Psoas muscle (tissue), 7 donors: ENCODE measurements at regions not wholly inside any gene's neighbourhood (a gene's known extent, or its start where the extent isn't known, plus 50 kb on each side); places are given as distances from the start of the nearest gene placed in this dataset.

Experiments used
- ATAC-seq, 4 donors: fragments of 200-7000 bp; cut with Tn5 transposase; one replicate each; pipeline ENCODE4 v1.9.1; 2020; ENCODE audit warnings: moderate library complexity in 3 of 4, mild to moderate bottlenecking in 2 of 4
- DNase-seq, 2 donors: peaks; one replicate each; pipeline ENCODE4 v3.0.0-alpha.2; 2020
- H3K27ac ChIP-seq: fragments of 200-600 bp; one replicate; pipeline ENCODE4 v1.8.0; 2022
- H3K27me3 ChIP-seq, 3 donors: fragments of 200-600 bp in 1 of 3; one replicate each; pipeline versions ENCODE4 v1.6.1 to v1.8.0; 2013 to 2022; ENCODE audit warnings: low read length in 2 of 3, mild to moderate bottlenecking in 2 of 3, moderate library complexity in 1 of 3; ENCODE audit not compliant: insufficient read depth in 3 of 3
- H3K36me3 ChIP-seq, 2 donors: fragments of 200-600 bp in 1 of 2; one replicate each; pipeline versions ENCODE4 v1.6.1 to v1.8.0; 2013 to 2022; ENCODE audit warnings: low read depth in 1 of 2, mild to moderate bottlenecking in 1 of 2, moderate library complexity in 1 of 2; ENCODE audit not compliant: insufficient read depth in 1 of 2
- H3K4me1 ChIP-seq: fragments of 200-600 bp; one replicate; pipeline ENCODE4 v1.8.0; 2022
- H3K4me3 ChIP-seq: fragments of 200-600 bp; one replicate; pipeline ENCODE4 v1.8.0; 2022; ENCODE audit warnings: mild to moderate bottlenecking
- H3K9me3 ChIP-seq: fragments of 200-600 bp; one replicate; pipeline ENCODE4 v1.8.0; 2022
- CTCF ChIP-seq: fragments of 200-600 bp; IDR thresholded peaks from one replicate; pipeline ENCODE4 v1.8.0; 2022; ENCODE audit warnings: antibody characterized with exemption
- WGBS, 3 donors: extraction: QIAGEN DNeasy Blood & Tissue Kit; methylation state at CpG; one replicate each; pipeline versions ENCODE4 v1.1.6 to v1.1.7; 2013; 5-methylcytosine and 5-hydroxymethylcytosine counted together
- intact Hi-C, 2 donors: fragments of 100-400 bp; cut with DNase I; formaldehyde crosslinking; loops; one replicate each; pipeline versions ENCODE4 v1.11.0 to v1.14.2; 2022
- donor health status: healthy with polysubstance abuse.
- donor health status: DM: no; HTN: no; CAD: no; lungs with moderate emphysema.
- donor health status: Bipolar disorder and iron deficiency.
- donor health status: healthy.
- donor health status: DM: yes; HTN: yes; CAD: no.
- donor health status: DM: no; HTN: no; CAD: no.
- donor health status: DM: yes; HTN: yes; CAD: no.

- ATAC-seq (no peak), DNase-seq (no peak)
- Histone ChIP-seq H3K27ac (no peak overlapping the region), H3K4me3 (no peak overlapping the region), H3K9me3 (peaks cover 5% of the 10 kb centered on the region), H3K4me1 (no peaks in the 10 kb centered on the region), H3K27me3 (no peaks in the 10 kb centered on the region), H3K36me3 (no peaks in the 10 kb centered on the region)
- no peak for TF ChIP-seq CTCF
- intact Hi-C loops: no loop called here
Measured at GRCh38 chr6:126140015-126140414, 153.7 kb downstream of the TRMT11 start.

GRCh38 chr6:126143761-126144251 is 157.5 kb downstream of the TRMT11 start:
- H3K36me3 ChIP-seq: no peaks in the 10 kb centered on the region
- H3K27ac ChIP-seq: no peak overlapping the region
- no peak for DNase-seq
- H3K27me3 ChIP-seq: no peaks in the 10 kb centered on the region
- intact Hi-C loops: no loop called here
- no peak for ATAC-seq
- no peak overlapping the region for H3K4me3 ChIP-seq
- WGBS, 3 donors: 54 to 55% (median 55%) methylated on average over 3 of the region's 3 CpGs
- H3K9me3 ChIP-seq: no peaks in the 10 kb centered on the region
- no peaks in the 10 kb centered on the region for H3K4me1 ChIP-seq
- TF ChIP-seq CTCF: no peak

GRCh38 chr6:126145351-126145750 is 159.0 kb downstream of the TRMT11 start:
- no peak for DNase-seq
- no peak for TF ChIP-seq CTCF
- H3K27ac ChIP-seq: no peak overlapping the region
- 52 to 64% (median 63%) methylated on average over 6 of the region's 6 CpGs for WGBS, 3 donors
- ATAC-seq: no peak
- H3K4me3 ChIP-seq: no peak overlapping the region
- no peaks in the 10 kb centered on the region for H3K4me1 ChIP-seq
- no peaks in the 10 kb centered on the region for H3K27me3 ChIP-seq
- no peaks in the 10 kb centered on the region for H3K36me3 ChIP-seq
- intact Hi-C loops: loop anchor here in 1 of 2 donors (5.0 kb wide), 1 partner anchor 382 kb away; no protein-coding TSS in a partner anchor
- H3K9me3 ChIP-seq: no peaks in the 10 kb centered on the region

GRCh38 chr6:126147291-126147815 is 161.0 kb downstream of the TRMT11 start:
- ATAC-seq: no peak
- no peak overlapping the region for H3K27ac ChIP-seq
- 84 to 92% (median 90%) methylated on average over 4 of the region's 4 CpGs for WGBS, 3 donors
- no peaks in the 10 kb centered on the region for H3K27me3 ChIP-seq
- no peaks in the 10 kb centered on the region for H3K4me1 ChIP-seq
- no peak overlapping the region for H3K4me3 ChIP-seq
- TF ChIP-seq CTCF: no peak
- no peak for DNase-seq
- H3K36me3 ChIP-seq: no peaks in the 10 kb centered on the region
- no peaks in the 10 kb centered on the region for H3K9me3 ChIP-seq
- intact Hi-C loops: loop anchor here in 1 of 2 donors (5.0 kb wide), 1 partner anchor 380 kb away; no protein-coding TSS in a partner anchor

GRCh38 chr6:126148853-126149252 is 162.5 kb downstream of the TRMT11 start:
- Histone ChIP-seq H3K36me3 (no peaks in the 10 kb centered on the region), H3K27me3 (no peaks in the 10 kb centered on the region), H3K4me3 (no peak overlapping the region), H3K27ac (no peak overlapping the region), H3K4me1 (no peaks in the 10 kb centered on the region), H3K9me3 (no peaks in the 10 kb centered on the region)
- intact Hi-C loops: loop anchor here in 1 of 2 donors (5.0 kb wide), 1 partner anchor 378 kb away; no protein-coding TSS in a partner anchor
- TF ChIP-seq CTCF: no peak
- DNase-seq (no peak), ATAC-seq (no peak)
- 24 to 42% (median 30%) methylated on average over 1 of the region's 1 CpG for WGBS, 3 donors
